Adipocyte (in vitro differentiated cells): ENCODE measurements at regions not wholly inside any gene's neighbourhood (a gene's known extent, or its start where the extent isn't known, plus 50 kb on each side); places are given as distances from the start of the nearest gene placed in this dataset.

Experiments
- DNase-seq: peaks from one replicate; pipeline ENCODE4 v3.0.0-alpha.2; 2015; ENCODE audit warnings: low read depth
- H3K27me3 ChIP-seq: replicated peaks from 2 replicates; pipeline ENCODE4 v1.7.0; 2013; ENCODE audit warnings: mild to moderate bottlenecking, low read length, moderate library complexity; ENCODE audit not compliant: control insufficient read depth, insufficient read depth
- H3K36me3 ChIP-seq: 2 replicates; pipeline ENCODE4 v1.7.0; 2013; ENCODE audit warnings: low read length, mild to moderate bottlenecking, moderate library complexity; ENCODE audit not compliant: control insufficient read depth, insufficient read depth, severe bottlenecking
- H3K4me1 ChIP-seq: 2 replicates; pipeline ENCODE4 v1.7.0; 2013; ENCODE audit warnings: mild to moderate bottlenecking, low read length, moderate library complexity; ENCODE audit not compliant: control insufficient read depth, insufficient read depth
- H3K4me3 ChIP-seq: 2 replicates; pipeline ENCODE4 v1.7.0; 2013; ENCODE audit warnings: mild to moderate bottlenecking, low read length, moderate library complexity
- H3K9ac ChIP-seq: 2 replicates; pipeline ENCODE4 v1.7.0; 2013; ENCODE audit warnings: mild to moderate bottlenecking, low read length, moderate library complexity
- H3K9me3 ChIP-seq: 2 replicates; pipeline ENCODE4 v1.7.0; 2013; ENCODE audit warnings: mild to moderate bottlenecking, low read length, moderate library complexity; ENCODE audit not compliant: control insufficient read depth

DNA sequence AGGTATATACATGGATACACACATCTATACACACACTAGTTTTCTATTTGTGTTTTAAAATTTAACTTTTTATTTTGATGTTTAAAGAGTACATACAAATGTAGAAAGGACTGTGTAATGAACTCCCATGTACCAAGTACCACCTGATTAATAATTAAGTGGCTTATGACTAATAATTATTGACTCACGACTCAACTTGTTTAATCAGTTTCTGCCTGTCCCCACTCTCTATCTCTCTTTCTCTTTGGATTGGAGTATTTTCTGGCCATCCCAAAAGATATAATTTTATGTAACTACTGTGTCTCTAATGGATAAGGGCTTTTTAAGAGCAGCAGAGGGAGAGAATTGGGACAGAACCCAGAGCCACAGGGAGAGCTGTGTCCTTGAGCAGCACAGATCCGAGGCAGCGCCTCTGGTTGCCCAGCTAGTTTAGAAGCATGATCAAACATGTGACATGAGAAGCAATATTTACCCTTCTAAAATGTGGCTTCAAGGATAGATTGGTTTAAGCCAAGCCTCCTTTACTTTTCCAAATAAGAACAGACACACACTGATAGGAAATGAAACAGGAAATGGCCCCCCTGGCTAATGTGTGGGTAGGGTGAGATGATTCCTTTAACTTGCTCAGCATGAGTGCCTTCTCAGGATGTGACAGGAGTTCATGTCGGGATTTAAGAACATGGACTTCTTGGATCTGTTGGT lies 81.0 kb downstream of the ERMARD start:
- Histone ChIP-seq H3K9me3 (peaks cover 10% of the 10 kb centered on the region), H3K4me3 (no peak overlapping the region), H3K9ac (no peak overlapping the region), H3K36me3 (no peaks in the 10 kb centered on the region), H3K27me3 (peaks cover 45% of the 10 kb centered on the region), H3K4me1 (no peaks in the 10 kb centered on the region)
- no peak for DNase-seq

DNA sequence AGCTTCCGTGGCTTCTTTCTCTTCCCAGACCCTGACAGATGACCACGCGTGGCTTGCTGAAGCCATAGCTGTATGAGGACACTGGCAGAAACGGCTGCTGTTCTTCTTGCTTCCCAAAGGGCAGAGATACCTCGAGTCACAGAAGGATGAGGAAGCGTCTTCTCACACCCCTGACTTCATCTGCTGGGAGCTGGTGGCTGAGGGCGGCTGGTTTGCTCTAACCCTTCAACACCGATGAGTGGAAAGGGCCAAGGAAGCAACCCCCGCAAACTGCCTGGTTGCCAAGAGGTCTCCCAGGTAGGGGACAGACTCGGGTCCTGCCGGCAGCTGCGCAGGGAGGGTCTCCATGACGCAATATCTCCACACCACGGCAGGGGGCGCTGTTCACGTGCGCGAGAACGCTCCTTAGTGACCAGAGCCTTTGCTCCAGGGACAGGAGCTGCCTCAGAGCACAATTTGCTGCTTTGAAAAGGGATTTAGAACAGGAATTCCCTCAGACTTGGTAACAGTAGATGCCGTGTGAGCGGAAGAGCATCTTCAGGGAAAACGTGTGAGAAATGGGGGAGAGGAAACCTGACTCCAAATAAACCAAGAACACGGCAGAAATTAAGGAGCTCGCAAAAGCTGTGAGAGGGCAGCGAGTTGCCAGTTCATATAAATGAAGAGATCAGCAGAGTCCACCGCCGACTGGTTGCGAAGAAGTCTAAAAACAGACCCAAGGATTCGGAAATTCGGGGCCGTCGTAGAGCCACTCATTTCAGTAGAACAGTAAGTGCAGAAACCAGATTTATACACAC lies 80.2 kb downstream of the ERMARD start:
- Histone ChIP-seq H3K9ac (no peak overlapping the region), H3K4me1 (no peaks in the 10 kb centered on the region), H3K27me3 (peaks cover 49% of the 10 kb centered on the region), H3K4me3 (no peak overlapping the region), H3K36me3 (no peaks in the 10 kb centered on the region), H3K9me3 (peaks cover 16% of the 10 kb centered on the region)
- DNase-seq, result peak; percentile 86
